ENCODE measurements at regions not wholly inside any gene's neighbourhood (a gene's known extent, or its start where the extent isn't known, plus 50 kb on each side); places are given as distances from the start of the nearest gene placed in this dataset.

- no peak for DNase-seq
These were observed 295.3 kb upstream of the UBE2E2 start for GRCh38 chr3:22907796-22908195.

- no peak for DNase-seq
These were observed 294.1 kb upstream of the UBE2E2 start for GRCh38 chr3:22908989-22909507.

- no peak for DNase-seq
These were observed 286.2 kb upstream of the UBE2E2 start for GRCh38 chr3:22916933-22917332.

GRCh38 chr3:22920006-22920405, 283.1 kb upstream of the UBE2E2 start:
- no peak for DNase-seq

GRCh38 chr3:22922317-22922716, 280.8 kb upstream of the UBE2E2 start:
- DNase-seq: no peak

- DNase-seq: no peak
These were observed 279.4 kb upstream of the UBE2E2 start for GRCh38 chr3:22923711-22924110.

GRCh38 chr3:22928216-22929110, 274.7 kb upstream of the UBE2E2 start:
- no peak for DNase-seq

- no peak for DNase-seq
These were observed 269.9 kb upstream of the UBE2E2 start for GRCh38 chr3:22933051-22933840.

GRCh38 chr3:22933841-22934116, 269.3 kb upstream of the UBE2E2 start:
- no peak for DNase-seq

GRCh38 chr3:22935040-22935439, 268.1 kb upstream of the UBE2E2 start:
- DNase-seq: no peak

GRCh38 chr3:22937536-22937935, 265.6 kb upstream of the UBE2E2 start:
- DNase-seq: no peak

- DNase-seq: no peak
These were observed 264.4 kb upstream of the UBE2E2 start for GRCh38 chr3:22938739-22939138.

GRCh38 chr3:22939349-22939748, 263.8 kb upstream of the UBE2E2 start:
- no peak for DNase-seq

GRCh38 chr3:22940285-22940684, 262.8 kb upstream of the UBE2E2 start:
- DNase-seq: no peak

GRCh38 chr3:22942981-22943380, 260.1 kb upstream of the UBE2E2 start:
- DNase-seq: no peak

GRCh38 chr3:22947851-22948250, 255.3 kb upstream of the UBE2E2 start:
- no peak for DNase-seq

- DNase-seq: no peak
These were observed 251.2 kb upstream of the UBE2E2 start for GRCh38 chr3:22951910-22952309.

GRCh38 chr3:22952860-22953259, 250.3 kb upstream of the UBE2E2 start:
- no peak for DNase-seq

GRCh38 chr3:22959593-22959992, 243.5 kb upstream of the UBE2E2 start:
- DNase-seq: no peak

GRCh38 chr3:22960105-22960984, 242.8 kb upstream of the UBE2E2 start:
- DNase-seq: no peak

- no peak for DNase-seq
These were observed 240.9 kb upstream of the UBE2E2 start for GRCh38 chr3:22962244-22962643.

GRCh38 chr3:22966349-22966748, 236.8 kb upstream of the UBE2E2 start:
- no peak for DNase-seq

GRCh38 chr3:22969276-22969675, 233.9 kb upstream of the UBE2E2 start:
- DNase-seq: no peak

Measured in activated naive CD4-positive, alpha-beta T cell treated with Interleukin-2 at 50 U/mL for 16 hours (primary cell).